Omental fat pad (tissue), 3 donors: ENCODE measurements at regions not wholly inside any gene's neighbourhood (a gene's known extent, or its start where the extent isn't known, plus 50 kb on each side); places are given as distances from the start of the nearest gene placed in this dataset.

ENCODE experiments used
- ATAC-seq: fragments of 150-250 bp; one replicate; pipeline ENCODE4 v1.9.1; 2016; ENCODE audit warnings: mild to moderate bottlenecking, moderate library complexity; ENCODE audit not compliant: low FRiP score
- DNase-seq: peaks from one replicate; pipeline ENCODE4 v3.0.0-alpha.2; 2019; ENCODE audit warnings: low spot score
- TF ChIP-seq, protein P1 (sequence below), 3 donors: fragments of 450-650 bp; IDR thresholded peaks; one replicate each; pipeline ENCODE4 v1.5.1; 2016 to 2017; ENCODE audit warnings: antibody characterized with exemption in 3 of 3, mild to moderate bottlenecking in 3 of 3, moderate library complexity in 2 of 3

DNA sequence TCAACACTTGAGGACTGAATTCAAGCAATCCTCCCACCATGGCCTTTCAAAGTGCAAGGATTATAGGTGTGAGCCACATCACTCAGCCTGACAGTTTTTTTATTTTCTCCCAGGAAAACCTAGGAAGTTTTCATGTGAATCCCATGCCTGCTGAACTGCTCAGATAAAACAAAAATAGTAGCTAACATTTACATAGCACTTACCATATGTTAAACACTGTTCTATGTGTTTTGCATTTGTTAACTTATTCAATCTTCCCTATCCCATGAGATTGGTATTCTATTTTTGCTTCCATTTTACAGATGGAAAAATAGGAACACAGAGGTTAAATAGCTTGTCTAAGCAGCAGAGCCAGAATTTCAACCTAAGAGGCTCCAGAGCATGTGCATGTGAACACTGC lies 157.4 kb upstream of the KCTD1 start:
- ATAC-seq, result no peak
- no peak for DNase-seq
- TF ChIP-seq, protein P1, sequence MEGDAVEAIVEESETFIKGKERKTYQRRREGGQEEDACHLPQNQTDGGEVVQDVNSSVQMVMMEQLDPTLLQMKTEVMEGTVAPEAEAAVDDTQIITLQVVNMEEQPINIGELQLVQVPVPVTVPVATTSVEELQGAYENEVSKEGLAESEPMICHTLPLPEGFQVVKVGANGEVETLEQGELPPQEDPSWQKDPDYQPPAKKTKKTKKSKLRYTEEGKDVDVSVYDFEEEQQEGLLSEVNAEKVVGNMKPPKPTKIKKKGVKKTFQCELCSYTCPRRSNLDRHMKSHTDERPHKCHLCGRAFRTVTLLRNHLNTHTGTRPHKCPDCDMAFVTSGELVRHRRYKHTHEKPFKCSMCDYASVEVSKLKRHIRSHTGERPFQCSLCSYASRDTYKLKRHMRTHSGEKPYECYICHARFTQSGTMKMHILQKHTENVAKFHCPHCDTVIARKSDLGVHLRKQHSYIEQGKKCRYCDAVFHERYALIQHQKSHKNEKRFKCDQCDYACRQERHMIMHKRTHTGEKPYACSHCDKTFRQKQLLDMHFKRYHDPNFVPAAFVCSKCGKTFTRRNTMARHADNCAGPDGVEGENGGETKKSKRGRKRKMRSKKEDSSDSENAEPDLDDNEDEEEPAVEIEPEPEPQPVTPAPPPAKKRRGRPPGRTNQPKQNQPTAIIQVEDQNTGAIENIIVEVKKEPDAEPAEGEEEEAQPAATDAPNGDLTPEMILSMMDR (IDR thresholded peaks at IDR 0.05), result no peak

DNA sequence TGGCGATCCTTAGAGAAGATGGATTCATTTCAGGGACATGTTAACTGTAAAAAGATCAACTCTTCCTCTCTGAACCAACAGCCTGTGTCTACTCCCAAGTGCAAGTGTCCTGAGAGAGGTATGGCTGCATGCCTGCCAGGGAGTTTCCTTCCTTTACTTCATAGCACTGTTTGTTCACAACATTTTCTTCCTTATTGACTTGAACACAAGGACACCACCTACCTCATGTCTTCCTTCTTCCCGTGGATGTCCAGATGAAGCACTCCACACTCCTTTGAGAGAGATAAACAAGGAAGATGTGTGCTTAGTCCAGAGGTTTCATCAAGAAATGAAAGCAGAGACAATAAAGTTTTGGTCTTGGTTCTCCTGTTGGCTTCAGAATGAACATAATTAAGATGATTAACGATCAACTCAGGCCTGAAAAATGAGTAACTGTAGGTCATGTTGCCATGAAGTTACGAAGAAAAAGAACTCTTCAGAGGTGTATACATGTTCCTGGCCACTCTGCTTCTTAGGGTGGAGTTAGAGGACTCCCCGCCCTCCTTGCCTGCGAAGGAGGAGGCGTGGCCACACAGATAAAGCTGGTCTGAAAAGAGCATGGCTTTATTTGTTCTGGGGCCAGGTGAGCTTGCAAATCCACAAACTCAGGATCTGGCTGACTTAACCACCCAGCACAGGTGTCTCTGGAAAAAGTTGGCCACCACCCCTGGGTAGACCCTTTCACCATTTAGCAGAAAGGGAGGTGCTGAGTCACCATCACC lies 155.0 kb upstream of the KCTD1 start:
- TF ChIP-seq, protein P1 (IDR thresholded peaks at IDR 0.05), result no peak
- DNase-seq (no peak), ATAC-seq (no peak)

DNA sequence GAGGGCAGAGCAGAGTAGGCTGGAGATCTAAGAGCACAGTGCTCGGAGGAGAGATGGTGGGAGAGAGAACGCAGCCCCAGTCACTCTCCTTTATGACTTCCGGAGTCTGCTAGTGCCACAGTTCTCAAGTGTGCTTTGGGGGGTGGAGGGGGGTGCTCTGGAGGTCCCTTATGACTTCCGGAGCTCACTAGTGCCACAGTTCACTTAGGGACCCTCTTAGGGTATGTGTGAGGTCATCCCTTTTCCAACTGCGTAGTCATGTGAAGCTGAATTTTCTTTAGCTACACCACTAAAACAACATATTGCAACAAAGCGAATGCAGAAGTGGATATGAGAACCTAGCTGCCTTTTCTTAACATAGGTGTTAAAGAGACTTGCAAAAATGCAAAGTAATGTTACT lies 153.7 kb upstream of the KCTD1 start:
- no peak for DNase-seq
- no peak for ATAC-seq

DNA sequence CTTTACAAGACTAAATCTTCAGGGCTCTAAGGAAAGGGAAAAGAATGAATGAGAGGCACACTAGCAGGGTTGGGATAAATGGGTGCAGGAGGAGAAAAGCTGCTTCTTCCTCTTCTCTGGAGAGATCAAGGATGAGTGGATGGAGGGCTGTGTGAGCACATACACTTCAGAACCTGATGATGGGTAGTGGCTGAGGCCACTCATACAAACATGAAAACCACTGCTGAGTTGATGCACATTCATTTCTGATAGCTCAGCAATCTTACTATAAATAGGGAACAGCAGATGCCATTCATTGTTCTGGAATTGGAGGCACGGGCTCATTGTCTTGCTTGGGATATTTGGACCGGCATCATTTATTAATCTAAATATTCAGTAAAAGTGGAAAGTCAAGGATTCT lies 152.4 kb upstream of the KCTD1 start:
- no peak for DNase-seq
- TF ChIP-seq, protein P1 (IDR thresholded peaks at IDR 0.05), result no peak
- no peak for ATAC-seq

More for the DNA sequence above, 153.7 kb upstream of the KCTD1 start:
- TF ChIP-seq, protein P1 (IDR thresholded peaks at IDR 0.05), result no peak

DNA sequence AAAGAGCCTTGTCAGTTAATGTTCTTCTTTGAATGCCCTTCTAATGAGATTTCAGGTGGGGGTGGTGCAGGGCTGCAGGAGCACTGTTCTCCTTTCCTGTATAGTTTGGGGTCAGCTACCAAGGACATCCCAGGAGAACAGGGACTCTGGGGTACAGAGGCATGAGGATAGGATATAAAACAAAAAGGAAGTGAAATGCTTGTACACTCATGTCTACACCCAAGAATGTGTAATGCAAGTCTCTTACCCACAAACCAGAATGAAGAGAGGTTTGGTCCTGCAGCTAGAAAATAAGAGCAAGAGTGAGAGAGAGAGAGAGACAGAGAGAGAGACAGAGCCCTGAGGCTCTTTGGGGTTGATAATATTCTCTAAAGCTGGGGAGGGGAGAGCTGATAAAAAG lies 151.8 kb upstream of the KCTD1 start:
- TF ChIP-seq, protein P1 (IDR thresholded peaks at IDR 0.05), result no peak
- no peak for ATAC-seq
- no peak for DNase-seq

DNA sequence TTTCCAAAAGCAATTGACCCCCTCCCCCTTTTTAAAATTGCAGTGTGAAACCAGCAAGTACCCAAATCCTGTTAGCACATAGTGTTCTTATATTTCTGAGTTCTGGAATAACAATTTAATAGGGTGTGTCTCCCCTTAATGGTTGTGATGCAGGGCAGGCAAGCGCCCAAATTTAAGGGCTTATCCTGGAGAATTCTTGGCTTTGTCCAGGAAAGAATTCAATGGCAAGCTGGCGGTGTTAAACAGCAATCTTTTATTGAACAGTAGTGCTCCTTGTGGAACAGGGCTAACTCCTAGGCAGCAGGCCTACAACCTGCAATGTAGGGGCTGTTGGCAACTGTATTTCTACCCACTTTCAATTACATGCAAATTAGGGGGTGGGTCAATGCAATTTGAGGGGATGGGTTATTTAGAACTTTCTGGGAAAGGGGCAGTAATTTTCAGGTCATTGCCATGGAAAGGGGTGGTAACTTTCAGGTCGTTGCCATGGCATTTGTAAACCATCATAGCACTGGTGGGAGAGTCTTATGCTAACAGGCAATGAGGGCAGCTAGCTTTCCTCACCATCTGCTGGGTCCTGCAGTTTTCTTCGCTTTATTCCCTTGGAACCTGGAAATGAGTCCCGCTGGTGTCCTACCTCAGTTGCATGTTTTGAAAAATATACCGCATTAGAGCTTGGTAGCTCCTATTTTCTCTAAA lies 149.0 kb upstream of the KCTD1 start:
- no peak for DNase-seq
- ATAC-seq, result no peak
- TF ChIP-seq, protein P1 (IDR thresholded peaks at IDR 0.05), result no peak

DNA sequence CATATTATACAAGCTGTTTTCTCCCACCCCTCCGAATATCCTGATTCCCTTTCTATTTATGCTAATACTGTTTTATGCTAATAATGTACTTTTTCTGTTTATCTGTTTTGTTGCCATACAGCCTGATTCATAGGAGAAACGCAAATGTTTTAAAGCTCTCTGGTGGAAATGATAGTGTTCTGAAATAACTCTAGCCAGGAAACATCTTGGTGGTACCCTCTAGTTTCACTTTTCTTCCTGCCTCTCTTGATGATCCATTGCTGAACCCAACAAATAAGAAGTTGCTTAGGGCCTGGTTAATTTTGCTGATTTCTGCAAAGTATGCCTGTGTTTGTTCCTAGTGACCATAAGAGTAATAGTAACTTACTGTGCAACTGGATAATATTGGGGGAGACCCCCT lies 148.4 kb upstream of the KCTD1 start:
- DNase-seq, result no peak
- TF ChIP-seq, protein P1 (IDR thresholded peaks at IDR 0.05), result no peak
- ATAC-seq, result no peak
